ENCODE measurements at regions not wholly inside any gene's neighbourhood (a gene's known extent, or its start where the extent isn't known, plus 50 kb on each side); places are given as distances from the start of the nearest gene placed in this dataset.

DNA sequence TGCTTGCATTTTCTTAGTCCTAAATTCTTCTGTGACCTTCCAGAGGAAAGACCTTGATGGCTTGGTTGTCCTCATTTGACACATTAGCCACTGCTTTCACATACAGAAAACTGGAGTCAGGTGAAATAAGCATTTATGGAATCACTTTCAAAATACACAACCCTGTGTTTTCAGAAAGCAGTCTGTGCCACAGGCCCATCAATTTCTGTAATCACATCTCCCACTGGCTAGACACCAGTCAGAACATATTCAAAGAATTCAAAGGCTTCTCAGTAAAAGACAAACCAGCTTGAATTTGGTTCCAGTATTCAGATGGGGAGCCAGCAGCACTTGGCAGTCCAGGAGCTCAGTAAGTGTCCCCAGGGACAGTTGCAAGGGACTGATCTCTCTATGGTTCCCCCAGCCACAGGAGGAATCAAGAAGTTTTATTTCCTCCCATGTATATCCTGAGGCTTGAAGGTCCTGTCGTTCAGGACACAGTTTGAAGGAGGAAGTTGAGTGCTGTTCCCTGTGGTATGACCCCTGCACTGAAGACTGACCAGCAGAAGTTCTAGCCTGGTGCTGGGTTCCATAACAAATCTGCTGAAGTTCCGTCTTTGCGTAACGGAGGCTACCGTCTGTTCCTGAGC lies 214.3 kb downstream of the FOXO1 start:
- H3K9me3 ChIP-seq (ENCODE audit: control insufficient read depth in 2 of 2, low read length in 2 of 2): peaks cover 0 to 5% of the 10 kb centered on the region in 2 donors
- H3K27ac ChIP-seq (ENCODE audit: low read length): no peak overlapping the region
- no peak overlapping the region for H3K9ac ChIP-seq (ENCODE audit: low read length in 2 of 2)
- no peak overlapping the region for H3K4me3 ChIP-seq (ENCODE audit: low read length in 2 of 2)
- H3K4me1 ChIP-seq (ENCODE audit: control insufficient read depth, insufficient read depth, low read length): peaks cover 3% of the 10 kb centered on the region
- no peaks in the 10 kb centered on the region for H3K27me3 ChIP-seq (ENCODE audit: control insufficient read depth in 1 of 2, insufficient read depth in 2 of 2, low read length in 2 of 2)
- H3K36me3 ChIP-seq (ENCODE audit: control insufficient read depth in 2 of 2, insufficient read depth in 2 of 2, low read length in 2 of 2): no peaks in the 10 kb centered on the region

DNA sequence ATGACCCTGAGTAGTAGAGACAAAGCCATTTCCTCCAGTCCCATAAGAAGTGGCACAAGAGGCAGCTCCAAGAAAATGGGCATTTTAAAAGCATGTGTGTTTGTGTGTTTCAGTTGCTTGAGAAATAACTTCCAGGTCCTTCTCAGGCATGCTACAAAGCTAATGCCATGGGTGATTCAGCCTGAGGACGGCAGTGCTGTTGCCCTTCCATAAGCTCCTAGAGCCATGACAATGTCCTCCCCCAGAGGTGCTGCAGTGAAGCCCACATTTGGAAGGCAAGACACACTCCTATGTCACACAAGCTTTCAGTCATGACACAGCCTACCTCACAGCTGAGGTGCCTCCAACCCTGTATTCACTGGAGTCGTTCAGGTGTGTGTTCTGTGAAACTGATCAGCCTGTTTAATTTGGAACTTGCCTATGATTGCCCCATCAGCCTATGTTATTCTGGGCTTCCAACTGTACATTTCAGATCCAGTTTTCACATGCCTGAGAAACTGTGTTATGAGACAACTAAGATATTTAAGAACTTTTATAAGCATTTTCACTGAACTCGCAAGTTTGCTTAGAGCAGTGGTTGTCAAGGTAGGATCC lies 213.6 kb downstream of the FOXO1 start:
- Histone ChIP-seq H3K9me3 (ENCODE audit: control insufficient read depth in 2 of 2, low read length in 2 of 2) (peaks cover 0 to 5% of the 10 kb centered on the region in 2 donors), H3K4me3 (ENCODE audit: low read length in 2 of 2) (no peak overlapping the region), H3K27ac (ENCODE audit: low read length) (no peak overlapping the region), H3K27me3 (ENCODE audit: control insufficient read depth in 1 of 2, insufficient read depth in 2 of 2, low read length in 2 of 2) (no peaks in the 10 kb centered on the region), H3K9ac (ENCODE audit: low read length in 2 of 2) (no peak overlapping the region), H3K36me3 (ENCODE audit: control insufficient read depth in 2 of 2, insufficient read depth in 2 of 2, low read length in 2 of 2) (no peaks in the 10 kb centered on the region), H3K4me1 (ENCODE audit: control insufficient read depth, insufficient read depth, low read length) (peaks cover 3% of the 10 kb centered on the region)

GRCh38 chr13:40453351-40454021 lies 213.0 kb downstream of the FOXO1 start:
- peaks cover 3% of the 10 kb centered on the region for H3K4me1 ChIP-seq (ENCODE audit: control insufficient read depth, insufficient read depth, low read length)
- H3K27me3 ChIP-seq (ENCODE audit: control insufficient read depth in 1 of 2, insufficient read depth in 2 of 2, low read length in 2 of 2): no peaks in the 10 kb centered on the region
- H3K27ac ChIP-seq (ENCODE audit: low read length): no peak overlapping the region
- no peak overlapping the region for H3K4me3 ChIP-seq (ENCODE audit: low read length in 2 of 2)
- H3K9me3 ChIP-seq (ENCODE audit: control insufficient read depth in 2 of 2, low read length in 2 of 2): peaks cover 0 to 5% of the 10 kb centered on the region in 2 donors
- no peak overlapping the region for H3K9ac ChIP-seq (ENCODE audit: low read length in 2 of 2)
- no peaks in the 10 kb centered on the region for H3K36me3 ChIP-seq (ENCODE audit: control insufficient read depth in 2 of 2, insufficient read depth in 2 of 2, low read length in 2 of 2)

GRCh38 chr13:40456397-40456953 lies 210.0 kb downstream of the FOXO1 start:
- H3K36me3 ChIP-seq (ENCODE audit: control insufficient read depth in 2 of 2, insufficient read depth in 2 of 2, low read length in 2 of 2): no peaks in the 10 kb centered on the region

DNA sequence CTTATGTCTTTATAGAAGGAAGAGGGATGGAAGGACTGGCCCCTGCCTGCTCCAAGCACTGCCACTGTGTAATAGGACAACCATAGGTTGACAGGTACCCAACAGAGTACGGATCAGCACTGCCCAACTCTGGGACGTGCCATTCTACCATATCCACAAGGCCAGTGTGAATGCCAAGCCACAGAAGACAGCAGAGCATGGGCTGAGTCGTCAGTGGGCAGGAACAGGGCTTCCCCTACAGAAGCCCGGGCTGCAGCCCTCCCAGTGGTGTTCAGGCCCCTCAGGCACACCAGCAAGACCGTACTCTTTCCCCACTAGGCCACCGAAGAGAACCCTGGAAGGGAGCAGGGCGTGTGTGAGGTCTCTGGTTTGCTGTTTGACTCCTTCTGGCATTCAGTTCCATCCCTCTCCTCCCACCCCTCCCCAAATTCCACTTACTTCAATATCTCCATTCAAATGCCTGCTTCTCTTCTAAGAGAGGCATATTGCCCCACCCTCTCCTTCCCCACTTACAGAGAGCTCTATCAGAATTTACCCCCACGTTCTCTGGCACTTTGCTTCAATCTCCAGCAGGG lies 209.4 kb downstream of the FOXO1 start:
- Histone ChIP-seq H3K4me3 (ENCODE audit: low read length in 2 of 2) (no peak overlapping the region), H3K27ac (ENCODE audit: low read length) (no peak overlapping the region), H3K9ac (ENCODE audit: low read length in 2 of 2) (no peak overlapping the region), H3K4me1 (ENCODE audit: control insufficient read depth, insufficient read depth, low read length) (peaks cover 3% of the 10 kb centered on the region), H3K9me3 (ENCODE audit: control insufficient read depth in 2 of 2, low read length in 2 of 2) (no peaks in the 10 kb centered on the region), H3K27me3 (ENCODE audit: control insufficient read depth in 1 of 2, insufficient read depth in 2 of 2, low read length in 2 of 2) (no peaks in the 10 kb centered on the region), H3K36me3 (ENCODE audit: control insufficient read depth in 2 of 2, insufficient read depth in 2 of 2, low read length in 2 of 2) (no peaks in the 10 kb centered on the region)

More at GRCh38 chr13:40456397-40456953, 210.0 kb downstream of the FOXO1 start:
- Histone ChIP-seq H3K9me3 (ENCODE audit: control insufficient read depth in 2 of 2, low read length in 2 of 2) (no peaks in the 10 kb centered on the region), H3K9ac (ENCODE audit: low read length in 2 of 2) (no peak overlapping the region), H3K4me1 (ENCODE audit: control insufficient read depth, insufficient read depth, low read length) (peaks cover 3% of the 10 kb centered on the region), H3K27ac (ENCODE audit: low read length) (no peak overlapping the region), H3K4me3 (ENCODE audit: low read length in 2 of 2) (no peak overlapping the region), H3K27me3 (ENCODE audit: control insufficient read depth in 1 of 2, insufficient read depth in 2 of 2, low read length in 2 of 2) (no peaks in the 10 kb centered on the region)

DNA sequence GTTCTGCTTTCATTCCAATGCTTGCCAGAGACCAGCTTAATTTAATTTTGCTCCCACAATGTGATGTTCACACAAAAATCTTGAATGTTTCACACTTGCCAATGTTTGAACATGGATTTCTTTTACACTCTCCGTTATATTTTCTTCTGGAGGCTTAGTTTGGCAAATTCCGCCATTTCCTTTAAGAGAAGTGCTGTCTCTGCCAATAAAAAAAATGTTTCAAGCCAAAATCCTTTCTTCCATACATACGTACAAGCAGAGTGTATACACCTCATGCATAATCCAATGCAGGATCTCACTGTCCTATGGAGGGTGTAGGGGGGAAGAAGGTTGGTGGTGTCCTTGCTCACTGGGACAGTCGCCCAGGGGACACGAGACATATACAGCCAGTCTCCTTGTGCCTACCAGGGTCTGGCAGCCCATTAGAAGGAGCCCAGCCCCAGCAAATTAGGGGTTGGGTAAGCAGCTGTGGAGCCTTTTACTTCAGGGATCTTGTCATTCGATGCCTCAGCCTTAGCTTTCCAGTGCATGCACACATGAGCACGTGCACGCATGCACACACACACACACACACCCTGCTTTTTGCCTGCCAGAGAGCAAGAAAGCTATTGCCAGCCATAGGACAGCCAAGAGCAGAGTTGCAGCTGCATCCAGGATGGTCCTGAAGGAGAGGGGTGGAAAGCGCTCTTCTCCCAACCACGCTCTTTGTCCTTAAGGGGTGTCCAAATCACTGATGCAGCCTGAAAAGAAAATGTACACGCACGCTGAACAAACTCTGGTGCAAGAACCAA lies 208.3 kb downstream of the FOXO1 start:
- Histone ChIP-seq H3K4me3 (ENCODE audit: low read length in 2 of 2) (no peak overlapping the region), H3K27me3 (ENCODE audit: control insufficient read depth in 1 of 2, insufficient read depth in 2 of 2, low read length in 2 of 2) (no peaks in the 10 kb centered on the region), H3K4me1 (ENCODE audit: control insufficient read depth, insufficient read depth, low read length) (no peaks in the 10 kb centered on the region), H3K9ac (ENCODE audit: low read length in 2 of 2) (no peak overlapping the region), H3K36me3 (ENCODE audit: control insufficient read depth in 2 of 2, insufficient read depth in 2 of 2, low read length in 2 of 2) (no peaks in the 10 kb centered on the region), H3K9me3 (ENCODE audit: control insufficient read depth in 2 of 2, low read length in 2 of 2) (no peaks in the 10 kb centered on the region), H3K27ac (ENCODE audit: low read length) (no peak overlapping the region)

DNA sequence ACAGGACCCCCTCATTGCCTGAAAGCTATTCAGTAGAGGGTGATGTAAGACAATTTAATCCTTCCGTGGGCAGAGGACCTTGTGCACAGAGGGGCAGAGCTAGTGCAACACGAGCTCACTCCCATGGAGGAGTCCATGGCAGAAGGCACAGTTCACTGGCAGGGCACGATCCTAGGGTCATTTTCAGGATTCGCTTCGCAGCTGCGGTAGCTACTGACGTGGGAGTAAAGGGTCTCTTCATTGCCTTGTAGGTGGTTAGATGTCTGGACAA lies 207.8 kb downstream of the FOXO1 start:
- Histone ChIP-seq H3K27me3 (ENCODE audit: control insufficient read depth in 1 of 2, insufficient read depth in 2 of 2, low read length in 2 of 2) (no peaks in the 10 kb centered on the region), H3K36me3 (ENCODE audit: control insufficient read depth in 2 of 2, insufficient read depth in 2 of 2, low read length in 2 of 2) (no peaks in the 10 kb centered on the region), H3K4me3 (ENCODE audit: low read length in 2 of 2) (no peak overlapping the region), H3K9ac (ENCODE audit: low read length in 2 of 2) (no peak overlapping the region), H3K27ac (ENCODE audit: low read length) (no peak overlapping the region), H3K4me1 (ENCODE audit: control insufficient read depth, insufficient read depth, low read length) (no peaks in the 10 kb centered on the region), H3K9me3 (ENCODE audit: control insufficient read depth in 2 of 2, low read length in 2 of 2) (no peaks in the 10 kb centered on the region)

DNA sequence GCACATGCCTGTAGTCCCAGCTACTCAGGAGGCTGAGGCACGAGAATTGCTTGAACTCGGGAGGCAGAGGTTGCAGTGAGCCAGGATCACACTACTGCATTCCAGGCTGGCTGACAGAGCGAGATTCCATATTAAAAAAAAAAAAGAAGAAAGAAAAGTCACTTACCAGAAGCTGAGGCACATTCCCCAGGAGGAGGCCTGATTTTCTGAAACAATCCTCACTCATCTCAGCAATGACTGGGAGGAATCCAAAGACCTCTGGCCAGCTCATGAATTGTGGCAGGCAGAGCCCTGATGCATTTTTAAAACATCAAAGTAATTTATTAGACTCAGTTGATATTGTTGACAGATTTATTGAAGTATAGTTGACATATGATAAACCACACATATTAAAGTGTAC lies 206.3 kb downstream of the FOXO1 start:
- Histone ChIP-seq H3K9ac (ENCODE audit: low read length in 2 of 2) (no peak overlapping the region), H3K27me3 (ENCODE audit: control insufficient read depth in 1 of 2, insufficient read depth in 2 of 2, low read length in 2 of 2) (no peaks in the 10 kb centered on the region), H3K4me3 (ENCODE audit: low read length in 2 of 2) (no peak overlapping the region), H3K27ac (ENCODE audit: low read length) (no peak overlapping the region), H3K4me1 (ENCODE audit: control insufficient read depth, insufficient read depth, low read length) (no peaks in the 10 kb centered on the region), H3K36me3 (ENCODE audit: control insufficient read depth in 2 of 2, insufficient read depth in 2 of 2, low read length in 2 of 2) (no peaks in the 10 kb centered on the region), H3K9me3 (ENCODE audit: control insufficient read depth in 2 of 2, low read length in 2 of 2) (no peaks in the 10 kb centered on the region)

DNA sequence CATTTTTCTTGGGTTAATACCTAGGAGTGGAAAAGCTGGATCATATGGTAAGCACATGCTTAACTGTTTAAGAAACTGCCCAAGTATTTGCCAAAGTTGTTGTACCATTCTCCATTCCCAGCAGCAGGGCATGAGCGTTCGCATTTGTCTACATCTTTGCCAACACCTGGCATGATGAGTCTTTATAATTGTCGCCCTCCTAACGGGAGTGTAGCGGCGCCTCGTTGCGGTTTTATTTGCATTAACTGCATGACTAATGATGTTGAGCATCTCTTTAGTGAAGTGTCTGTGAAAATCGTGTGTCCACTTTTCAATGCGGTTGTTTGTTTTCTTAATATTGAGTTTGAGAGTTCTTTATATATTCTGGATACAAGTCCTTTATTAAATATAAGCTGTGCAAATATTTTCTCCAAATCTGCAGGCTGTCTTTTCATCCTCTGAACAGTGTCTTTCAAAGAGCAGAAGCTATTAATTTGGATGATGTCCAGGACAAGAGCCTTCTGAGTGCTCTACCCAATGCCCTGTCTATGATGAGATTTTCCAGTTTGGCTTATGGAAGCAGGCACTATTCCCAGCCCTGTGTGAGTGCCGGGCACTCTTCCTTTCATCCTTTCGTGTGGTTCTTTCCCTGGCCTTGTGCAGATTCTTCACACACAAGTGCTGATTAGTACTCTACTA lies 202.0 kb downstream of the FOXO1 start:
- H3K27ac ChIP-seq (ENCODE audit: low read length): no peak overlapping the region
- H3K27me3 ChIP-seq (ENCODE audit: control insufficient read depth in 1 of 2, insufficient read depth in 2 of 2, low read length in 2 of 2): no peaks in the 10 kb centered on the region
- H3K36me3 ChIP-seq (ENCODE audit: control insufficient read depth in 2 of 2, insufficient read depth in 2 of 2, low read length in 2 of 2): no peaks in the 10 kb centered on the region
- no peak overlapping the region for H3K9ac ChIP-seq (ENCODE audit: low read length in 2 of 2)
- H3K4me3 ChIP-seq (ENCODE audit: low read length in 2 of 2): no peak overlapping the region
- no peaks in the 10 kb centered on the region for H3K9me3 ChIP-seq (ENCODE audit: control insufficient read depth in 2 of 2, low read length in 2 of 2)
- no peaks in the 10 kb centered on the region for H3K4me1 ChIP-seq (ENCODE audit: control insufficient read depth, insufficient read depth, low read length)

GRCh38 chr13:40465015-40465390 lies 201.4 kb downstream of the FOXO1 start:
- peaks cover 4% of the 10 kb centered on the region for H3K4me1 ChIP-seq (ENCODE audit: control insufficient read depth, insufficient read depth, low read length)
- no peaks in the 10 kb centered on the region for H3K36me3 ChIP-seq (ENCODE audit: control insufficient read depth in 2 of 2, insufficient read depth in 2 of 2, low read length in 2 of 2)
- no peaks in the 10 kb centered on the region for H3K27me3 ChIP-seq (ENCODE audit: control insufficient read depth in 1 of 2, insufficient read depth in 2 of 2, low read length in 2 of 2)
- no peaks in the 10 kb centered on the region for H3K9me3 ChIP-seq (ENCODE audit: control insufficient read depth in 2 of 2, low read length in 2 of 2)
- H3K27ac ChIP-seq (ENCODE audit: low read length): no peak overlapping the region
- no peak overlapping the region for H3K9ac ChIP-seq (ENCODE audit: low read length in 2 of 2)
- H3K4me3 ChIP-seq (ENCODE audit: low read length in 2 of 2): no peak overlapping the region
